ENCODE measurements at regions not wholly inside any gene's neighbourhood (a gene's known extent, or its start where the extent isn't known, plus 50 kb on each side); places are given as distances from the start of the nearest gene placed in this dataset.
"Not testable (repeated sequence)": the region's sequence is repeated elsewhere in the genome, so short reads cannot be mapped to it uniquely, and the experiment has no call there.

- no peak for DNase-seq
Observed at GRCh38 chr1:4227986-4228385, 327.9 kb upstream of the C1orf174 start.

GRCh38 chr1:4253935-4254334 lies 353.9 kb upstream of the C1orf174 start:
- DNase-seq: no peak

- no peak for DNase-seq
Observed at GRCh38 chr1:4256351-4256750, 356.3 kb upstream of the C1orf174 start.

GRCh38 chr1:4258146-4258777 lies 358.2 kb upstream of the C1orf174 start:
- not testable (repeated sequence) for DNase-seq

- no peak for DNase-seq
Observed at GRCh38 chr1:4261327-4261726, 361.3 kb upstream of the C1orf174 start.

GRCh38 chr1:4262665-4263064 lies 362.6 kb upstream of the C1orf174 start:
- no peak for DNase-seq

GRCh38 chr1:4263699-4264098 lies 363.6 kb upstream of the C1orf174 start:
- DNase-seq: no peak

GRCh38 chr1:4265836-4266235 lies 365.8 kb upstream of the C1orf174 start:
- DNase-seq: no peak

- no peak for DNase-seq
Observed at GRCh38 chr1:4267381-4268261, 367.5 kb upstream of the C1orf174 start.

- DNase-seq: no peak
Observed at GRCh38 chr1:4268262-4268888, 368.3 kb upstream of the C1orf174 start.

- no peak for DNase-seq
Observed at GRCh38 chr1:4268889-4269284, 368.8 kb upstream of the C1orf174 start.

- DNase-seq: no peak
Observed at GRCh38 chr1:4269330-4269729, 369.3 kb upstream of the C1orf174 start.

GRCh38 chr1:4269952-4270570 lies 370.0 kb upstream of the C1orf174 start:
- DNase-seq: no peak

GRCh38 chr1:4270651-4271337 lies 370.7 kb upstream of the C1orf174 start:
- no peak for DNase-seq

GRCh38 chr1:4271338-4271998 lies 371.4 kb upstream of the C1orf174 start:
- no peak for DNase-seq

- no peak for DNase-seq
Observed at GRCh38 chr1:4272568-4272967, 372.5 kb upstream of the C1orf174 start.

- DNase-seq: no peak
Observed at GRCh38 chr1:4273243-4273642, 373.2 kb upstream of the C1orf174 start.

GRCh38 chr1:4273747-4274146 lies 373.7 kb upstream of the C1orf174 start:
- no peak for DNase-seq

GRCh38 chr1:4275083-4275482 lies 375.0 kb upstream of the C1orf174 start:
- DNase-seq: no peak

GRCh38 chr1:4276238-4276637 lies 376.2 kb upstream of the C1orf174 start:
- DNase-seq: no peak

- DNase-seq: no peak
Observed at GRCh38 chr1:4277598-4277997, 376.8 kb upstream of the AJAP1 start.

GRCh38 chr1:4284976-4285375 lies 369.4 kb upstream of the AJAP1 start:
- no peak for DNase-seq
